H1 (cell line): ENCODE measurements at regions not wholly inside any gene's neighbourhood (a gene's known extent, or its start where the extent isn't known, plus 50 kb on each side); places are given as distances from the start of the nearest gene placed in this dataset.

Source experiments
- CHD2 ChIP-seq: IDR thresholded peaks from 2 replicates; pipeline ENCODE4 v1.6.1; 2012; ENCODE audit warnings: low read length, improper control_type of control experiment
- CTCF ChIP-seq, 3 experiments: IDR thresholded peaks; 1 replicate in 2 of 3; 2 replicates in 1 of 3; pipeline versions ENCODE4 v1.5.1 to v1.6.1; 2011; ENCODE audit warnings: low read length in 3 of 3, mild to moderate bottlenecking in 3 of 3, inconsistent platforms in 2 of 3, low read depth in 1 of 3, moderate library complexity in 1 of 3; ENCODE audit not compliant: insufficient read depth in 1 of 3; ENCODE audit errors: control extremely low read depth in 1 of 3
- EZH2 ChIP-seq: fragments of 200-600 bp; sonication (generic); IDR thresholded peaks from 2 replicates; pipeline ENCODE4 v1.7.1; 2012; ENCODE audit warnings: low read depth, mild to moderate bottlenecking, moderate library complexity, low read length, inconsistent platforms; ENCODE audit not compliant: severe bottlenecking
- KDM1A ChIP-seq: fragments of 200-600, 300-600 bp; sonication (generic); IDR thresholded peaks from 2 replicates; pipeline ENCODE4 v1.7.1; 2016; ENCODE audit warnings: mild to moderate bottlenecking, low read length, borderline replicate concordance
- MAX ChIP-seq: IDR thresholded peaks from 2 replicates; pipeline ENCODE4 v1.6.1; 2012; ENCODE audit warnings: inconsistent platforms
- POLR2A ChIP-seq, 2 experiments: IDR thresholded peaks; 1 replicate in 1 of 2; 2 replicates in 1 of 2; pipeline ENCODE4 v1.6.1; 2011; ENCODE audit warnings: low read depth in 2 of 2, low read length in 2 of 2, mild to moderate bottlenecking in 2 of 2; ENCODE audit errors: control extremely low read depth in 1 of 2
- POLR2AphosphoS5 ChIP-seq: IDR thresholded peaks from 2 replicates; pipeline ENCODE4 v1.6.1; 2011; ENCODE audit warnings: low read depth, low read length
- TAF1 ChIP-seq: IDR thresholded peaks from 2 replicates; pipeline ENCODE4 v1.6.1; 2011; ENCODE audit warnings: mild to moderate bottlenecking, low read depth, low read length

DNA sequence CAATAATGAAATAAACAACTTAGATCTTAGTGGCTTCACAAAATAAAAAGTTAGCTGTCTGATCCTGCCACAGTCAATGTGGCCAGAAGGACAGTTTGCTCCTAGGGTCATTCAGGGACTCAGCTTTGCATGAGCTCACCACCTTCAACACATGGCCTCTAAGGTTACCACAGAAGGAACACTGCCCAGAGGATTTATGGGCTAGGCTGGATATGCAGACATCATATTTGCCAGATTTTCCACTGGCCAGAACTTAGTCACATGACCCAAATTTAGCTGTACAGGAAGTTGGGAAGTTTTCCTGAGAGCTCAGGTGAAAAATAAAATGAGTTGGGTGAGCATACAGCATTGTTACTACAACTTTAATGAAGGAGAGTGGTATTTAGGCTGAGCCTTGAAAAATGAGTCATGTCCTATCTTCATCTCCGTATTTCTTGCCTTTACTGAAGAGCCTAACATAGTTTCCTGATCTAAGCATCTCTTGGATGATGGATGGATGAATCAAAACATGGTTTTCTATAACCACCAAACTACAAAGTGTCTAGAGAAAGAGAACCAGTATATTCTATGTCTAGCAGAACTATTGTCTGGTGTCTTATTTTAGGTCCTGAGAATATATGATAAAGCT lies 54.9 kb upstream of the TMEM108 start:
- TF ChIP-seq MAX, result no peak
- no peak for TF ChIP-seq CTCF (IDR thresholded peaks at IDR 0.05; ENCODE audit: control extremely low read depth in 1 of 3, insufficient read depth in 1 of 3, low read depth in 1 of 3, low read length in 3 of 3)
- no peak for TF ChIP-seq TAF1
- no peak for TF ChIP-seq KDM1A
- TF ChIP-seq POLR2A (IDR thresholded peaks at IDR 0.05; ENCODE audit: control extremely low read depth in 1 of 2, low read depth in 2 of 2, low read length in 2 of 2), result no peak
- no peak for TF ChIP-seq EZH2
- no peak for TF ChIP-seq CHD2
- no peak for TF ChIP-seq POLR2AphosphoS5
